OCI-LY3 (cell line): ENCODE measurements at regions not wholly inside any gene's neighbourhood (a gene's known extent, or its start where the extent isn't known, plus 50 kb on each side); places are given as distances from the start of the nearest gene placed in this dataset.

Experiments
- CTCF ChIP-seq: fragments of 200-600, 300-600 bp; sonication (generic); IDR thresholded peaks from 2 replicates; pipeline ENCODE4 v1.5.1; 2014; ENCODE audit warnings: antibody characterized with exemption, low read length, low read depth
- EZH2phosphoT487 ChIP-seq: fragments of 200-600 bp; shearing (Covaris generic); IDR thresholded peaks from 2 replicates; pipeline ENCODE4 v1.6.1; 2018; ENCODE audit warnings: antibody characterized with exemption, mixed run types, low read depth

GRCh38 chr3:124526601-124527000 is 203.7 kb upstream of the UMPS start:
- TF ChIP-seq CTCF: no peak
- TF ChIP-seq EZH2phosphoT487: no peak
